Activated naive CD4-positive, alpha-beta T cell (primary cell): ENCODE measurements at regions not wholly inside any gene's neighbourhood (a gene's known extent, or its start where the extent isn't known, plus 50 kb on each side); places are given as distances from the start of the nearest gene placed in this dataset.

ENCODE experiments used
- DNase-seq, 4 experiments: peaks; one replicate each; lab custom pipeline; 2025; lab: John Stamatoyannopoulos, UW

DNA sequence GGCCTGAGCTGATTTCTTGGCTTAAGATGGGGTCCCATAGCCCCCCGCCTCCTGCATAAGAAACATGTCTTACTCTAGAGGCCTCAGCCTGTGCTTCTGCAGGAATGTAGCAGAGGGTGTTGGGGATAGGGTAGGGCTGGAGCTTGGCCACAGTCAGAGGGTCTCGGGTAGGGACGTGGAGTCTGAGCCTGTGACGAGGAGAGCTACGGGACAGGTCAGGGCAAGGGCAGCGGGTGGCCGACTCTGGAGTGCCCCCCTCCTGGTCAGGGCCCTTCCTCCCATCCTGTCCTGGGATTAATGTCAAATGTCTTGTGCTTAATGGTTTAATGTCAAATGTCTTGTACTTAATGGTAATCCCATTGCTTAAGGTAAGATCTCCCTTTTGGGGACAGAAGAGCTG lies 130.4 kb downstream of the GLI2 start:
- no peak for DNase-seq

GRCh38 chr2:120866483-120867140 lies 130.9 kb downstream of the GLI2 start:
- no peak for DNase-seq

DNA sequence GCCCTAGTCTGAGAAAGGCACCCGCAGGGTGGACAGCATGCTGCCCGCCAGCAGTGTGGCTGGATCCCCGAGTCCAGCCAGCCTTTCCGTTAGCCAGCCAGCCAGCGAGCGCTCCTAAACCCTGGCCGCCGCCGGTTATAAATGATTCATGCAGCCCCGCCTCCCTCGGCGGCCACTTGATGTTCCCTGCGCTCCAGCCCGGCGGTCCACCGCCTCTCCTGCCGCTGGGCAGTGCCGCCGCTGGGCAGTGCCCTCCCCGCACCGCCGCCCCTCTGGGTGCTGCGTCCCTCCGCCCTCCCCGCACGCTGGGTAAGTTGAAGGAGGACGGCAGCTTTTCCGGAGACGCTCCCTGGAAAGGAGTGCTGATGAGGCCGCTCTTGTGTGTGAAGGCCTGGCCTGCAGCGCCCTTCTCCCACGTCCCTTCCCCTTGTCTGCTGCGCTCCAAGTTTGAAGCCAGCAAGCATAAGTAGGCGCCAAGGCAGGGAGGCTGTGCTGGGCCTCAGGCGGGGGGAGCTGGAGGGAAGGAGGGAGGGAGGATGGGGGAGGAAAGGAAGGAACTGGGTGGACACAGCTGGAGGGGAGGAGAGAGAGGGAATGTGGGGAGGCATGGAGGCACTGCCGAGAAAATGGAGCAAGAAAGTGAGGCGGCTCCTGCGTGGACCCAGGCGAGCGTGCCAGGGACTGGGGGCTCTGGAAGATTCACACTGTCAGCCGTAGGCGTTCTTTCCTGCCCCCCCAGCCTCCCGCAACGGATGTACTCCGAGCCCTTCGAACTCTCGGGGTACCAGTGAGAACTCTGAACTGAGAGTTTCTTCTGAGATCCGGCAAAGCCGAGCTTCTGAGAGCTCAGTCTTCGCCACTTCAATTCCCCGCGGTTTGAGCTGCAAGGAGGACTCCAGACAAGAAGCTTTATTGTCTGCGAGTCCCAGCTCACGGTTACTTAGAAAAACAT lies 131.9 kb downstream of the GLI2 start:
- no peak for DNase-seq

DNA sequence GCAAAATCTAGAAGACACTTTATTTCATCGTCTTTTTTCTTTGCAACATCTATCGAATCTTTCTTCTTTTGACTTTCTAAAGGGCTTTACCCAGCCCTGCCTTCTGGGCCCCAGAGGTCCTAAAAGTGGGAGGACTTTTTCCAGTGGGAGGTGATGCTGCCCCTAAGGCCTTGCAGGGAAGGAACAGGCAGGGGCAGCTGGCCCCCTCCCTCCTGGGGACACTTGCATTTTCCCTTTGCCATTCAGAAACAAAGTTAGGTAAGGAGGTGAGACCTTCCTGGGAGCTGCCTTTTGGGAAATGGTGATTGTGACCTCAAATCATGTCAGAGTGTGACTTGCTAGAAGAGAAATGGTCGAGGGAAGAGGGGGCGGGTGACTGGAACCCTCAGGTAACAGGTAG lies 132.7 kb downstream of the GLI2 start:
- no peak for DNase-seq

GRCh38 chr2:120869036-120869729 lies 133.5 kb downstream of the GLI2 start:
- no peak for DNase-seq

GRCh38 chr2:120869730-120870466 lies 134.2 kb downstream of the GLI2 start:
- DNase-seq: no peak

- no peak for DNase-seq
These were observed 134.8 kb downstream of the GLI2 start for GRCh38 chr2:120870467-120870788.

GRCh38 chr2:120871016-120871635 lies 135.5 kb downstream of the GLI2 start:
- DNase-seq: no peak

DNA sequence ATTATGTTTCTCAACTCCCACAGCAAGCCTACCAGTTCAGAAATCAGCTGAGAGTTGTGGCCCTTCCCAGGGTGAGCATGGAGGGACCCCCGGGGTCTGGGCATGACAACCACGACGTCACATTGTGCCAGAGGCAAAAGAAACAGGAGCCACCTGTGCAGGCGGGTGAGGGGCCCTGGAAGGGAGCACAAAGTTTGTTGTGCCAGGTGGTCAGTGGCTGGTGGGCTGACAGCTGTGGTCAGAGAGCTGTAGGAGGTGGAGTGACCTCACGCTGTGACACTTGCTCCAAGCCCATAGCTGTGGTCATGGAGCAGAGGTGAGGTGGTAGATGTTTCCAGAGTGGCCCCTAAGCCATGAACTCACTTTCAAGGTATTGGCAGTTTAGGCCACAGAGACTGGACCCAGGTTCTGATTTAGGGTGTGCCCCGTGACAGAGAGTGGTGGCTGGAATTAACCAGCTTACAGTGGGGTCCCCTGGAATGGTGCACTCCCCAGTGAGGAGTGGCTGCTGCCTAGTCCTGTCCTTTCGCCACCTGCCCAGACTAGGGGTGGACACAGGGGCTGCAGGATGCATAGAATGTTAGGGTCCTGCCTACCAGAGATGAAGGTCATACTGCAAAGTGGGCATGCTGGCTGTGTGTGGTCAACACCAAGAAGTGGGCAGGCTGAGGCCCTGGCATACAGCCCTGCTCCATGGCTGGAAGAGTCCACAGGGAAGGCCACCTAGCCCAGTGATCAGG lies 136.4 kb downstream of the GLI2 start:
- DNase-seq: no peak

GRCh38 chr2:120873958-120874887 lies 138.6 kb downstream of the GLI2 start:
- DNase-seq: no peak

GRCh38 chr2:120874888-120875275 lies 139.2 kb downstream of the GLI2 start:
- DNase-seq: no peak

DNA sequence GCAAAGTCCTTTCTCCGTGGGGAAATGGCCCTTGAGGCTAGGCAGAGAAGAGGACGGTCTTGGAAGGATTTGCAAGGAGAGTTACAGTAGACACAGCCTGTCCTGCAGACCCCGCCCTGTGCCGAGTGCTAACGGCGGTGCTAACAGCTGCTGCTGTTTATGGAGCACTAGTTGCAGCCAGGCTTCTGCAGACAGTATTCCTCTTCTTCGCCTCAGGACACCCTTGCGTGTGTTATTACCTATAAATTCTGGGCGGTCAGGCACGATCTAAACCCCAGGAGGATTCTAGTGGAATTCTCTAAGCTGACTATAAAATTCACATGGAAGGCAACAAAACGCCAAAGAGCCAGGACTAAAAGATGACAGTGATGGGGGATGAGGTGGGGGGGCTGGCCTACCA lies 139.8 kb downstream of the GLI2 start:
- DNase-seq: no peak

DNA sequence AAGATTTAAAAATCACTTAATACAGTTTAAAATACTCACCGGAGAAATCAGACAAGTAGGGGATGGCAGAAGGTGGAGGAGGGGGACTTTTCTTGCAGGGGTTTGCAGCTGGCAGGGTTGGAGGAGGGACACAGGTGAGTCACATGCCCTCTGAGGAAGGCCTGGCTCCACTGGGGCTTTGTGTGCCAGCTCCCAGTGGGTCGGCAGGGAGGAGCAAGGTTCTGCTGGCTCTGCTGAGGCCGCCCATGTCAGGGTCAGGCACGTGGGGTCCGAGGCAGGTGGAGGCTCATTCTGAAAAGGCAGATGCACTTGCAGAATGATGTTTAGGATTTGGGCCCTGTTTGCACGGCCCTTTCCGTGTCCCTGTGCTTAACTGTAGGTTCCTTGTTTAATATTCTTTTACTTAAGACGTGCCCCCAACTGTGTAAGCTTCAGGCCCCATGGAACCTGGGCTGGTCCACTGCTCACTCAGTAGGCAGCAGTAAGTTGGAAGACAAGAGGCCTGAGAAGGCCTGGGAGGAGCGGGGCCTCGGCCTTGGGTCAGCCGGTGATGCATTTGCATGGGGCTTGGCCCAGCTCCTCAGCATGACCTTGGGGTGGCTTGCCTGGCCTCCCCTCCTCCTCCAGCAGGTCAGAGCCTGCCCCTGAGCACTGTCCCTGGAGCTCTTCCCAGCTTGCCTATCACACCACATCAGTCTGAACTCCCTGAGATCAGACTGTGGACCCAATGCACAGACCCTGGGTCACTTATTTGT lies 141.0 kb downstream of the GLI2 start:
- DNase-seq: no peak

GRCh38 chr2:120877409-120877808 lies 141.7 kb downstream of the GLI2 start:
- DNase-seq: no peak

DNA sequence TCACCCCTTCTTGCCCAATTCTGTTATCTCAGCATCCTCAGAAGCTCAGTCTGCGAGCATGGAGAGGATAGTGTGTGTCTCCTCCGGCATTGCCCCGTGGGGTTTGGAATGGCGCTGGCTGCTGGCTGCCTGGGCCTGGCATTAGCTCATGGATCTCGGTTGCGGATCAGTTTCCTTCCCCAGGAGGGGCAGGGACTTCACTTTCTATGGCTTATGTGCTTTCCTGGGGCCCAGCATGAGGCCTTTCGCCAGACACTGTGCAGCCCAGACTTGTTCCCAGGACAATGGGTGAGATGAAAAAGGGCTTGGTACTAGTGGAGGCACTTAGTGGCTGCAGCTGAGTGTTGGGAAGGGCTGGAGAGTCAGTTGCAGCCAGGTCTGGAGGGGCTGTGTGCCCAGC lies 143.3 kb downstream of the GLI2 start:
- DNase-seq: no peak

DNA sequence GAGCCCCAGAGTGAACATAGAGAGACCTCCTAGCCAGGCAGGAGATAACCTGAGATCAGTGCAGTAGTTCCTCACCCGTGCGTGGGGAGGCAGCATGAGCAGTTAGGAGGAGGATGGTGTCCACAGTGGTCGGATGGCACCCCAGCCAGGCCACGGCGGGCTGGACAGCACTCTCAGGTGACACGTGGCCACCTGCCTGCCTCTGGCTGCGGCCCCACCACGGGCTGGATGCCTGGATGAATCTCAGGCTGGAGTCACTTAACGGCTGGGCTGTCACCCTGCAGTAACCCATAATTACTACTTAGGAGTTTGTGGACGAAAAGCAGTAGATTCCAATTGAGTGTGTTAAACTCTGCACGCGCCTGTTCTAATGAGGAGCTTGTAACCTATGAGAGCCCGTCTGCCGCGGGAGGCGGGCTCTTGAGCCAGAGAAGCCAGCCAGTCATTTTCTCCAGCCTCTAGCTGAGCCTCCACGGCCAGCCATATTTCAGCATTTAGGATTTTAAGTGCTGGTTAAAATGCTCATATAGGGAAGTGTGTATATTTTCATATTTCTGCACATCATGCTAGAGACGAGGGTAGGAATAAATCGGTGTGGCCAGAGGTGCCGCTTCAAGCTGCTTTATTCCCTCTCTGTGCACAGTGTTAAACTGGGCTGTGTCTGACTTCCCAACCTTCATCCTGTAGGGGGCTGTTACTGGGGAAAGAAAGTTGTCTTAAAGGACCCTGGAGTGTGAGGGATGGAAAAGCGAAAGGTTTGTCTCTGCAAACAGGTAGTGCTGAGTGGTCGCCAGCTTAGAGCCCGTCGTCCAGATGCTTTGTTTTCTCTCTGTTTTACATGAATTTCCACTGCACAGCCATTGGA lies 144.0 kb downstream of the GLI2 start:
- no peak for DNase-seq

DNA sequence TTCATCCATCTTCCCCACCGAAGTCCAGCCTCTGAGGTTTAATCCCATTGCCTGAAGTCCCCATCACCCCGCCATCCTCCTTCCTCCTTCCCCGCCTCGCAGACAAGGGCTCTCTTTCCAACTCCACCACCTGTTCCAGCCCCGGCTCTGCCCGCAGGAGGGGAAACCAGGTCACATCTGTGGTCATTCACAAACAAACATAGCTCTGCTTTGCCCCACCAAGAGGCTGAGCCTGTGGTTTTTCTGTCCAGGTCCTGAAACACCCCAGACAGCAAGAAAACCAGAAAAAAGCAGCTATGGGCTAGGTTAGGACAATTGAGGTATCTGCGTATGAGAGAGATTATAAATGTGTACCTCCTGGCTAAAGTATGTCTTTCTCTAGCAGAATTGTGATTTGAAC lies 144.7 kb downstream of the GLI2 start:
- DNase-seq: no peak
